Liver (tissue), 8 donors: ENCODE measurements at regions not wholly inside any gene's neighbourhood (a gene's known extent, or its start where the extent isn't known, plus 50 kb on each side); places are given as distances from the start of the nearest gene placed in this dataset.

Experiments used
- DNase-seq: peaks from one replicate; pipeline ENCODE4 v3.0.0-alpha.2; 2017; ENCODE audit warnings: low spot score
- H3K27ac ChIP-seq, 2 donors: one replicate each; pipeline ENCODE4 v1.7.0; 2013; ENCODE audit warnings: inconsistent platforms in 2 of 2, low read length in 2 of 2, control low read depth in 1 of 2, low read depth in 1 of 2, mild to moderate bottlenecking in 1 of 2
- H3K27me3 ChIP-seq, 4 donors: one replicate each; pipeline versions ENCODE4 v1.6.1 to v1.7.0; 2013; ENCODE audit warnings: low read length in 3 of 4, inconsistent platforms in 1 of 4, mild to moderate bottlenecking in 1 of 4, moderate library complexity in 1 of 4; ENCODE audit not compliant: control insufficient read depth in 4 of 4, insufficient read depth in 4 of 4
- H3K36me3 ChIP-seq, 4 donors: one replicate each; pipeline versions ENCODE4 v1.6.1 to v1.7.0; 2013; ENCODE audit warnings: low read length in 3 of 4, mild to moderate bottlenecking in 3 of 4, low read depth in 1 of 4, moderate library complexity in 1 of 4; ENCODE audit not compliant: control insufficient read depth in 4 of 4, insufficient read depth in 3 of 4
- H3K4me1 ChIP-seq, 4 donors: one replicate each; pipeline versions ENCODE4 v1.6.1 to v1.7.0; 2013; ENCODE audit warnings: low read length in 3 of 4, mild to moderate bottlenecking in 3 of 4, moderate library complexity in 1 of 4; ENCODE audit not compliant: control insufficient read depth in 4 of 4, insufficient read depth in 4 of 4
- H3K4me3 ChIP-seq, 3 donors: one replicate each; pipeline versions ENCODE4 v1.6.1 to v1.7.0; 2013; ENCODE audit warnings: low read length in 3 of 3, control low read depth in 1 of 3, low read depth in 1 of 3, mild to moderate bottlenecking in 1 of 3
- H3K9ac ChIP-seq, 2 donors: one replicate each; pipeline ENCODE4 v1.7.0; 2013; ENCODE audit warnings: low read length in 2 of 2, mild to moderate bottlenecking in 2 of 2, moderate library complexity in 2 of 2, control low read depth in 1 of 2, low read depth in 1 of 2
- H3K9me3 ChIP-seq, 4 donors: one replicate each; pipeline versions ENCODE4 v1.6.1 to v1.7.0; 2013; ENCODE audit warnings: low read length in 3 of 4; ENCODE audit not compliant: control insufficient read depth in 4 of 4
- EGR1 ChIP-seq, 2 donors: IDR thresholded peaks; 2 replicates each; pipeline ENCODE4 v1.6.1; 2016 to 2018; ENCODE audit warnings: antibody characterized with exemption in 2 of 2, low read depth in 2 of 2
- FOXA1 ChIP-seq: IDR thresholded peaks from 2 replicates; pipeline ENCODE4 v1.6.1; 2016; ENCODE audit warnings: antibody characterized with exemption
- GABPA ChIP-seq, 2 donors: IDR thresholded peaks in 1 of 2; conservative IDR thresholded peaks in 1 of 2; 2 replicates each; pipeline ENCODE4 v1.6.1; 2016; ENCODE audit warnings: antibody characterized with exemption in 2 of 2, mild to moderate bottlenecking in 1 of 2, moderate library complexity in 1 of 2
- HNF4A ChIP-seq, 2 donors: conservative IDR thresholded peaks; 2 replicates each; pipeline ENCODE4 v1.6.1; 2016; ENCODE audit warnings: antibody characterized with exemption in 2 of 2, mild to moderate bottlenecking in 2 of 2
- HNF4G ChIP-seq: IDR thresholded peaks from 2 replicates; pipeline ENCODE4 v1.6.1; 2016; ENCODE audit warnings: antibody characterized with exemption
- JUND ChIP-seq, 2 donors: IDR thresholded peaks; 2 replicates each; pipeline ENCODE4 v1.6.1; 2016; ENCODE audit warnings: antibody characterized with exemption in 2 of 2
- MAX ChIP-seq: IDR thresholded peaks from 2 replicates; pipeline ENCODE4 v1.6.1; 2016; ENCODE audit warnings: antibody characterized with exemption
- NR2F2 ChIP-seq: IDR thresholded peaks from 2 replicates; pipeline ENCODE4 v1.6.1; 2016; ENCODE audit warnings: antibody characterized with exemption
- RXRA ChIP-seq, 2 donors: IDR thresholded peaks; 2 replicates each; pipeline ENCODE4 v1.6.1; 2017 to 2018; ENCODE audit warnings: antibody characterized with exemption in 2 of 2, mild to moderate bottlenecking in 1 of 2
- SP1 ChIP-seq: IDR thresholded peaks from 2 replicates; pipeline ENCODE4 v1.6.1; 2018; ENCODE audit warnings: antibody characterized with exemption, mild to moderate bottlenecking
- YY1 ChIP-seq: IDR thresholded peaks from 2 replicates; pipeline ENCODE4 v1.6.1; 2016; ENCODE audit warnings: antibody characterized with exemption, mild to moderate bottlenecking
- WGBS: extraction: QIAGEN DNeasy Blood & Tissue Kit; methylation state at CpG from one replicate; pipeline ENCODE4 v1.1.7; 2013; 5-methylcytosine and 5-hydroxymethylcytosine counted together
- TF ChIP-seq, protein P1 (sequence below): fragments of 150-350 bp; IDR thresholded peaks from 2 replicates; pipeline ENCODE4 v1.5.1; 2017; ENCODE audit warnings: improper control_type of control experiment, low read depth, low read length; ENCODE audit not compliant: missing input control
- TF ChIP-seq, protein P2 (sequence below): IDR thresholded peaks from 2 replicates; pipeline ENCODE4 v1.6.1; 2016; ENCODE audit warnings: antibody characterized with exemption
- TF ChIP-seq, protein P3 (sequence below): IDR thresholded peaks from 2 replicates; pipeline ENCODE4 v1.6.1; 2016; ENCODE audit warnings: antibody characterized with exemption, mild to moderate bottlenecking
- donor health status: healthy.
- donor health status: healthy.
- donor health status: healthy.
- donor health status: healthy.
- donor health status: healthy.

- TF ChIP-seq, protein P1, sequence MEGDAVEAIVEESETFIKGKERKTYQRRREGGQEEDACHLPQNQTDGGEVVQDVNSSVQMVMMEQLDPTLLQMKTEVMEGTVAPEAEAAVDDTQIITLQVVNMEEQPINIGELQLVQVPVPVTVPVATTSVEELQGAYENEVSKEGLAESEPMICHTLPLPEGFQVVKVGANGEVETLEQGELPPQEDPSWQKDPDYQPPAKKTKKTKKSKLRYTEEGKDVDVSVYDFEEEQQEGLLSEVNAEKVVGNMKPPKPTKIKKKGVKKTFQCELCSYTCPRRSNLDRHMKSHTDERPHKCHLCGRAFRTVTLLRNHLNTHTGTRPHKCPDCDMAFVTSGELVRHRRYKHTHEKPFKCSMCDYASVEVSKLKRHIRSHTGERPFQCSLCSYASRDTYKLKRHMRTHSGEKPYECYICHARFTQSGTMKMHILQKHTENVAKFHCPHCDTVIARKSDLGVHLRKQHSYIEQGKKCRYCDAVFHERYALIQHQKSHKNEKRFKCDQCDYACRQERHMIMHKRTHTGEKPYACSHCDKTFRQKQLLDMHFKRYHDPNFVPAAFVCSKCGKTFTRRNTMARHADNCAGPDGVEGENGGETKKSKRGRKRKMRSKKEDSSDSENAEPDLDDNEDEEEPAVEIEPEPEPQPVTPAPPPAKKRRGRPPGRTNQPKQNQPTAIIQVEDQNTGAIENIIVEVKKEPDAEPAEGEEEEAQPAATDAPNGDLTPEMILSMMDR: no peak
- TF ChIP-seq MAX (no peak), JUND (IDR thresholded peaks at IDR 0.05) (no peak), NR2F2 (no peak), HNF4G (no peak)
- TF ChIP-seq, protein P2, sequence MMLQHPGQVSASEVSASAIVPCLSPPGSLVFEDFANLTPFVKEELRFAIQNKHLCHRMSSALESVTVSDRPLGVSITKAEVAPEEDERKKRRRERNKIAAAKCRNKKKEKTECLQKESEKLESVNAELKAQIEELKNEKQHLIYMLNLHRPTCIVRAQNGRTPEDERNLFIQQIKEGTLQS: no peak
Observed at GRCh38 chr3:24631481-24631880, 136.8 kb upstream of the THRB start (continued).

DNA sequence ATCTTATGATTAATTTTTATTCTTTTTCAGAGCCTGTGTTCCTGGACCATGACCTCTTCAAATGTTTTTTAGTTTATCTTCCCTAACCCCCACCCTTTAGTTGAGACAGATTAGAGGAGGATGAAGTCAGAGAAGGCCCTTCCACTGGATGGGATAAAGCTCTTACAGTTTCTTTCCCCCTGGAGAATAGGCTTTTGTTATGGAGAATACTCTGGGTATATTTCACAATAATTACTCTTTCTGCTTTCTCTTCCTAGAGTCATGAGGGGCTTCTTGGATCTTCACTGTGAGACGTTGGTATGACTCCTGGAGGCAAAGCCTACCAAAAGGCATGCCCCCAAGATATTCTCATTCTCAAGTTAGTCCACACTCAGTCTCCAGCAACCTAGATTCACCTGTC is 144.4 kb upstream of the THRB start:
- no peaks in the 10 kb centered on the region for H3K27me3 ChIP-seq
- H3K36me3 ChIP-seq: no peaks in the 10 kb centered on the region
- no peak for DNase-seq
- 91% methylated on average over 1 of the region's 1 CpG for WGBS
- no peak overlapping the region for H3K4me3 ChIP-seq
- no peak overlapping the region for H3K27ac ChIP-seq
- H3K9me3 ChIP-seq: no peaks in the 10 kb centered on the region
- H3K4me1 ChIP-seq: peaks cover 0 to 5% (median 1%) of the 10 kb centered on the region in 4 donors
- no peak for TF ChIP-seq NR2F2
- TF ChIP-seq FOXA1: no peak
- TF ChIP-seq, protein P2: no peak
- TF ChIP-seq HNF4G: no peak
- TF ChIP-seq GABPA (IDR thresholded peaks at IDR 0.05 in 1 of 2, conservative IDR thresholded peaks at IDR 0.05 in 1 of 2): no peak
- TF ChIP-seq EGR1 (IDR thresholded peaks at IDR 0.05; ENCODE audit: low read depth in 2 of 2): no peak
- no peak for TF ChIP-seq YY1
- TF ChIP-seq, protein P3, sequence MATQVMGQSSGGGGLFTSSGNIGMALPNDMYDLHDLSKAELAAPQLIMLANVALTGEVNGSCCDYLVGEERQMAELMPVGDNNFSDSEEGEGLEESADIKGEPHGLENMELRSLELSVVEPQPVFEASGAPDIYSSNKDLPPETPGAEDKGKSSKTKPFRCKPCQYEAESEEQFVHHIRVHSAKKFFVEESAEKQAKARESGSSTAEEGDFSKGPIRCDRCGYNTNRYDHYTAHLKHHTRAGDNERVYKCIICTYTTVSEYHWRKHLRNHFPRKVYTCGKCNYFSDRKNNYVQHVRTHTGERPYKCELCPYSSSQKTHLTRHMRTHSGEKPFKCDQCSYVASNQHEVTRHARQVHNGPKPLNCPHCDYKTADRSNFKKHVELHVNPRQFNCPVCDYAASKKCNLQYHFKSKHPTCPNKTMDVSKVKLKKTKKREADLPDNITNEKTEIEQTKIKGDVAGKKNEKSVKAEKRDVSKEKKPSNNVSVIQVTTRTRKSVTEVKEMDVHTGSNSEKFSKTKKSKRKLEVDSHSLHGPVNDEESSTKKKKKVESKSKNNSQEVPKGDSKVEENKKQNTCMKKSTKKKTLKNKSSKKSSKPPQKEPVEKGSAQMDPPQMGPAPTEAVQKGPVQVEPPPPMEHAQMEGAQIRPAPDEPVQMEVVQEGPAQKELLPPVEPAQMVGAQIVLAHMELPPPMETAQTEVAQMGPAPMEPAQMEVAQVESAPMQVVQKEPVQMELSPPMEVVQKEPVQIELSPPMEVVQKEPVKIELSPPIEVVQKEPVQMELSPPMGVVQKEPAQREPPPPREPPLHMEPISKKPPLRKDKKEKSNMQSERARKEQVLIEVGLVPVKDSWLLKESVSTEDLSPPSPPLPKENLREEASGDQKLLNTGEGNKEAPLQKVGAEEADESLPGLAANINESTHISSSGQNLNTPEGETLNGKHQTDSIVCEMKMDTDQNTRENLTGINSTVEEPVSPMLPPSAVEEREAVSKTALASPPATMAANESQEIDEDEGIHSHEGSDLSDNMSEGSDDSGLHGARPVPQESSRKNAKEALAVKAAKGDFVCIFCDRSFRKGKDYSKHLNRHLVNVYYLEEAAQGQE: no peak
- TF ChIP-seq, protein P1: no peak
- TF ChIP-seq JUND (IDR thresholded peaks at IDR 0.05): no peak
- no peak for TF ChIP-seq SP1
- no peak for TF ChIP-seq HNF4A (conservative IDR thresholded peaks at IDR 0.05)
- no peak for TF ChIP-seq RXRA (IDR thresholded peaks at IDR 0.05)
- no peak overlapping the region for H3K9ac ChIP-seq
